Kidney epithelial cell (primary cell): ENCODE measurements at regions not wholly inside any gene's neighbourhood (a gene's known extent, or its start where the extent isn't known, plus 50 kb on each side); places are given as distances from the start of the nearest gene placed in this dataset.

Experiments
- DNase-seq: peaks from one replicate; pipeline ENCODE4 v3.0.0-alpha.2; 2010; ENCODE audit warnings: low read depth
- H3K27me3 ChIP-seq: 2 replicates; pipeline ENCODE4 v1.6.0; 2011; ENCODE audit warnings: low read length; ENCODE audit not compliant: control insufficient read depth, insufficient read depth
- H3K36me3 ChIP-seq: 2 replicates; pipeline ENCODE4 v1.5.1; 2011; ENCODE audit warnings: low read length; ENCODE audit not compliant: control insufficient read depth, insufficient read depth
- H3K4me3 ChIP-seq: 2 replicates; pipeline ENCODE4 v1.5.1; 2011; ENCODE audit warnings: low read depth, mild to moderate bottlenecking, control low read depth, low read length
- TF ChIP-seq, protein P1 (sequence below): IDR thresholded peaks from 2 replicates; pipeline ENCODE4 v1.5.1; 2011; ENCODE audit warnings: mild to moderate bottlenecking, moderate library complexity, low read length, control low read depth, inconsistent platforms; ENCODE audit not compliant: insufficient read depth, poor library complexity, severe bottlenecking

DNA sequence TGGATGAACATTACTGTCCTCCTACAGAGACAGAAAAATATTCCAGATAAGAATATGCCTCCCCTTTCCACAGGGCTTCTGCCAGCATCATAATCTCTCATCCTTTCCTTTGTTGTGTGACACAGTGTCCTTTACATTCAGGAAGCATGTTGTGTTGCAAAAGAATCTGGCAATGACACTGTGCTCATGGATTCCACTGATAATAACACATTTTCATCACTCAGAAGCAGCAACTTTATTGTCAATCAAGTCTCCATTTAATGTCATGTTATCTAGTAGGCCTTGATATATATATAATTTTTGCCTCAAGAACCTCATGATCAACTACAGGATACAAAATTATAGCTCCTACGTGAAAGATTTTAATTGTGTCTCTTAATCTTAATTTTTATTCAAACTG, 833.9 kb downstream of the FSTL5 start:
- TF ChIP-seq, protein P1, sequence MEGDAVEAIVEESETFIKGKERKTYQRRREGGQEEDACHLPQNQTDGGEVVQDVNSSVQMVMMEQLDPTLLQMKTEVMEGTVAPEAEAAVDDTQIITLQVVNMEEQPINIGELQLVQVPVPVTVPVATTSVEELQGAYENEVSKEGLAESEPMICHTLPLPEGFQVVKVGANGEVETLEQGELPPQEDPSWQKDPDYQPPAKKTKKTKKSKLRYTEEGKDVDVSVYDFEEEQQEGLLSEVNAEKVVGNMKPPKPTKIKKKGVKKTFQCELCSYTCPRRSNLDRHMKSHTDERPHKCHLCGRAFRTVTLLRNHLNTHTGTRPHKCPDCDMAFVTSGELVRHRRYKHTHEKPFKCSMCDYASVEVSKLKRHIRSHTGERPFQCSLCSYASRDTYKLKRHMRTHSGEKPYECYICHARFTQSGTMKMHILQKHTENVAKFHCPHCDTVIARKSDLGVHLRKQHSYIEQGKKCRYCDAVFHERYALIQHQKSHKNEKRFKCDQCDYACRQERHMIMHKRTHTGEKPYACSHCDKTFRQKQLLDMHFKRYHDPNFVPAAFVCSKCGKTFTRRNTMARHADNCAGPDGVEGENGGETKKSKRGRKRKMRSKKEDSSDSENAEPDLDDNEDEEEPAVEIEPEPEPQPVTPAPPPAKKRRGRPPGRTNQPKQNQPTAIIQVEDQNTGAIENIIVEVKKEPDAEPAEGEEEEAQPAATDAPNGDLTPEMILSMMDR, result no peak
- Histone ChIP-seq H3K4me3 (no peak overlapping the region), H3K27me3 (no peaks in the 10 kb centered on the region), H3K36me3 (no peaks in the 10 kb centered on the region)
- no peak for DNase-seq

DNA sequence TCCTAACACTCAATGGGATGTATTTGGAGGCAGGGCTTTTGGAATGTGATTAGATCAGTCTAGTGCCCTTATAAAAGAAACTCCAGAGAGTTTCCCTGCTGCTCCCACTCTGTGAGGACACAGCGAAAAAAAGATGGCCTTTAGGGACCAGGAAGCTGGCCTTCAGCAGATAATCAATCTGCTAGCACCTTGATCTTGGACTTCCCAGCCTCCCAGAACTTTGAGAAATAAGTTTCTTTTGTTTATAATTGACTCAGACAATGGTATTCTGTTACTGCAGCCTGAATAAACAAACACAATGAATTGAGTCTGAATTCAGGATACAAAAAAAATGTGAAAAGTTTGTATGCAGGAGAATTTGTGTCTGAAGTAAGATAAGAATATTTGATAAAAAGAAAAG, 842.1 kb downstream of the FSTL5 start:
- Histone ChIP-seq H3K27me3 (no peaks in the 10 kb centered on the region), H3K36me3 (no peaks in the 10 kb centered on the region), H3K4me3 (no peak overlapping the region)
- TF ChIP-seq, protein P1, result no peak
- no peak for DNase-seq

DNA sequence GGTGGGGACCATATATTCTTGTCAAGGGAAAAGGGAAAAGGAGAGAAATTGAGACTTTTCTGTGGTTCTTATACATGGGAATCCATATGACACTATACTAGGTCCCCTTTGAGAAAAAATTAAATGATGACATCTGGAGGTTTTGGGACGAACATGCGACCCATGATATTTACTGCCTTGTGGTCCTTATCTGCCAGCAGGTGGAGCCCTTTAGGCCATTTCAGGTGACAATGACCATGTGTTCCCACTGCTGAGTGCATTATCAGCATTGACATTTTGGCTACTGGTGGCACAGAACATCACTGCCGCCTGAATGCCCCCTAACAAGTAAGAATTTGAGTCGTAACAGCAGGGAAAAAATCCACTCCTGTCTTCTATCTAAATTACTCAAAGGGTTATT, 843.4 kb downstream of the FSTL5 start:
- no peak overlapping the region for H3K4me3 ChIP-seq
- TF ChIP-seq, protein P1, result peak; percentile 54
- H3K36me3 ChIP-seq, result no peaks in the 10 kb centered on the region
- no peak for DNase-seq
- H3K27me3 ChIP-seq, result no peaks in the 10 kb centered on the region

DNA sequence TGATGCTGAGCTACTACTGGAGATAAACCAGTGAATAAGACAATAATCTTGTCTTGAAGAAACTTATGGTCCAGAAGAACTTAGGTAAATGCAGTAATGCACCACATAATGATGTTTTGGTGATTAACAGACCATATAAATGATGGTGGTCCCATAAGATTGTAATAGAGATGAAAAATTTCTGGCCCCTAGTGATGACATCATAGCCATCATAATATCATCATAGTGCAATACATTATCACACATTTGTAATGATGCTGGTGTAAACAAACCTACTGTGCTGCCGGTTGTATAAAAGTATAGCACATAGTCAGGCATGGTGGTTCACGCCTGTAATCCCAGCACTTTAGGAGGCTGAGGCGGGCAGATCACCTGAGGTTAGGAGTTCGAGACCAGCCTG, 846.8 kb downstream of the FSTL5 start:
- Histone ChIP-seq H3K27me3 (no peaks in the 10 kb centered on the region), H3K36me3 (no peaks in the 10 kb centered on the region), H3K4me3 (no peak overlapping the region)
- TF ChIP-seq, protein P1, result no peak
- DNase-seq, result no peak

DNA sequence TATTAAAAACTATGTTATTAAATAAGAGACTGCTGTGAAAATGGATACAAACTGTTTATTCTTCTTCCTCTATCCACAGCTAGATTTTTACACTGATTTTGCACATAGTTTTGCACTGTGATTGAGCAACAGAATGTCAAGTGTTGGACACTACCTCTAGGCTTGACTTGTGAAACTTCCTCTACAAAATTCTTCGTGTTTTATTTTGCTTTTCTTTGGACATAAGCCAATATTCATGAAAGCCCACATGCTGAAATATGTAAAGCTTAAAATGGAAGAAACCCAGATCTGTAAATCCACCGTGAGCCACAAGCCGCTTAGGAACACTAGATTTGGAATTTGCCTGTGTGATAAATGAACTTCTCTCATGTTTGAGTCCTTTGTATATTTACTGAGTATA, 849.4 kb downstream of the FSTL5 start:
- TF ChIP-seq, protein P1, result no peak
- H3K36me3 ChIP-seq, result no peaks in the 10 kb centered on the region

DNA sequence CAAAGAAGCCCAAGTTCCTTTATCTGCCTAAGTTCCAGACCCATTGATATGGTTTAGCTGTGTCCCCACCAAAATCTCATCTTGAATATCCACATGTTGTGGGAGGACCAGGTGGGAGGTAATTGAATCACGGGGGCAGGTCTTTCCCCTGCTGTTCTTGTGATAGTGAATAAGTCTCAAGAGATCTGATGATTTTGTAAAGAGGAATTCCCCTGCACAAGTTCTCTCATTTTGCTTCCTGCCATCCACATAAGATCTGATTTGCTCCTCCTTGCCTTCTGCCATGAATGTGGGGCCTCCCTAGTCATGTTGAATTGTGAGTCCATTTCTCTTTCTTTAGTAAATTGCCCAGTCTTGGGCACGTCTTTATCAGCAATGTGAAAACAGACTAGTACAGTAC, 860.2 kb downstream of the FSTL5 start:
- Histone ChIP-seq H3K36me3 (no peaks in the 10 kb centered on the region), H3K4me3 (no peak overlapping the region), H3K27me3 (no peaks in the 10 kb centered on the region)
- TF ChIP-seq, protein P1, result no peak
- DNase-seq, result no peak

More for the DNA sequence above, 849.4 kb downstream of the FSTL5 start:
- no peak overlapping the region for H3K4me3 ChIP-seq
- DNase-seq, result no peak
- H3K27me3 ChIP-seq, result no peaks in the 10 kb centered on the region
